IPS-18a (cell line): ENCODE measurements at regions not wholly inside any gene's neighbourhood (a gene's known extent, or its start where the extent isn't known, plus 50 kb on each side); places are given as distances from the start of the nearest gene placed in this dataset.

ENCODE experiments used
- H3K27ac ChIP-seq: one replicate; pipeline ENCODE4 v1.5.1; 2013; ENCODE audit warnings: low read length
- H3K27me3 ChIP-seq: one replicate; pipeline ENCODE4 v1.6.1; 2013; ENCODE audit warnings: mild to moderate bottlenecking, low read length; ENCODE audit not compliant: control insufficient read depth, insufficient read depth
- H3K36me3 ChIP-seq: one replicate; pipeline ENCODE4 v1.6.1; 2013; ENCODE audit warnings: low read depth, low read length; ENCODE audit not compliant: control insufficient read depth
- H3K4me1 ChIP-seq: one replicate; pipeline ENCODE4 v1.6.1; 2013; ENCODE audit warnings: low read depth, low read length; ENCODE audit not compliant: control insufficient read depth
- H3K4me3 ChIP-seq: one replicate; pipeline ENCODE4 v1.5.1; 2013; ENCODE audit warnings: low read length
- H3K9ac ChIP-seq: one replicate; pipeline ENCODE4 v1.6.1; 2013; ENCODE audit warnings: mild to moderate bottlenecking, low read length, moderate library complexity
- H3K9me3 ChIP-seq: one replicate; pipeline ENCODE4 v1.6.1; 2013; ENCODE audit warnings: low read depth, low read length; ENCODE audit not compliant: control insufficient read depth

DNA sequence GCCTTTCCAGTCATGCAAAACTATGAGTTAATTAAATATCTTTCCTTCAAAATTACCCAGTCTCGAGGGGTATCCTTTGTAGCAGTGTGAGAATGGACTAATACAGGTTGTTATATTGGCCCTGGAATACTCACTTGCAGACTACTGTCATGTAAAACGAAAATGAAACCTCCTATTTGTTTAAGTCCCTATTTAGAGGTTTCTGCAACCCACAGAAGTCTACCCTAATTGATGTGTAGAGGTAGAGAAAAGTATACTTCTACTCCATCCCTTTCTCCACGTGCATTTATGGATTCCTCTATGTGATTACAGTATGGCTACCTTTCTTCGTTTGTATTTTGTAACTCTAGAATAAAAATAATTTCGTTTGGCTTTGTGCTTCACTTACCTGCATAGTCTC lies 371.1 kb downstream of the FSCB start:
- no peaks in the 10 kb centered on the region for H3K9me3 ChIP-seq
- no peak overlapping the region for H3K9ac ChIP-seq
- no peaks in the 10 kb centered on the region for H3K27me3 ChIP-seq
- no peak overlapping the region for H3K27ac ChIP-seq
- peaks cover 2% of the 10 kb centered on the region for H3K4me1 ChIP-seq
- no peak overlapping the region for H3K4me3 ChIP-seq
- H3K36me3 ChIP-seq, result no peaks in the 10 kb centered on the region

DNA sequence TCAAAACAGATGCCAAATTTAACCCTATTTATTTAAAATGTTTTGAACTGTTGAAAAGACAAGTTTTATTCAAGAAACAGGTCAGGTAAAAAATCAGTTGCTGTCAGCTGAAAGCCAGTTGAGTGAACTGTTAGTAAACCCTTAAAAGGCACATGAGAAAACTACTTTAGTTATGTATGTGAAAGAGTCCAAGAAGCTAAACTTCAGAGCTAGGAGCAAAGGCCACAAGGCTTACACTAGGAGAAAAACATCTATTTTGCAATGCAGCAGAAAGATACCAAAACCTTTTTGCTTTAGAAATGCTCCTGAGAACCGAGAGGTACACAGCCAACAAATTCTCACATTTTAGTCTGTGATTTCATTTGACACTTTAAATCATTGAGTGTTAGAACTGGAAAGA lies 375.2 kb downstream of the FSCB start:
- no peak overlapping the region for H3K9ac ChIP-seq

DNA sequence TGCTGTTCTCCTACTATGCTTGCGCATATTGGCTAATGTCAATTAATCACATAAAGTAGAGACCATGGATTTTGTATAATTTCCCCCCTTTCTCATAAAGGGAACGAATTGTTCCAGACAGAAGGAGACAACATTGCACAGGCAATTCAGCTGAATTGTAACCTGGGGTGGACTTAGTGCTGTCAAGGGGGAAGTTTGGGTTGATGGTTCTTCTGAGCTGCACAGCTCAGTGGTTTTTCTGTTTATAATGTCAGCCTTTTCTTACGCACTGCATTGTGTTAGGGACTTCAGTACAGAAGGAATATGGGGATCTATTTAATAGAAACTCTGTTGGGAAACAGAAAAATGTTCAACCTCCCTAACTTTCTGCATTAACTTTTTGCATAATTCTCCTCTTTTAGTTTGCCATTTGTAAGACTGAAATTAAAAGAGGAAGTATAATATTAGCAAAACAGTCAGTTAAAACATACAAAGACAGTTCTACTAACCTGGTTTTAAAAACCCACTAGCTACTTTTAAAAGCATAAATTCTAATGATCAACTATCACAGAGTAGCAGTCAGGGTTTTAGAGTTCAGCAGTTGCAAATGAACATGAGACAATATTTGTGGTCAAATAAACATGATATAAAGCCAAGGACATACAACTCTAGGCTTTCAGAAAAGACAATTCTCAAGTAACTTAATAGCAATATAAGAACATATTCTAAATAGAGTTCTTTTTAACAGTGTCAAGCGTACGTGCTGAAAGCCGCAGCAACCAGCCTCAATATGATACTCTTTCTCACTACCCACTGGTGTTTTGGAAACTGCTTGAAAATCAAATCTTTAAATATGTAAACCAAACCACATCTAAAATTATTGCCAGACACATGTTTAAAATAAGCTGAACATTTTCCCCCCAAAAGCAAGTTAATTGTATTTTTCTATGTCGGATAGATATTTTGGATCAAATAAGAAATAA lies 393.0 kb downstream of the FSCB start:
- no peak overlapping the region for H3K4me3 ChIP-seq
- H3K27ac ChIP-seq, result no peak overlapping the region
- H3K4me1 ChIP-seq, result no peaks in the 10 kb centered on the region
- H3K36me3 ChIP-seq, result no peaks in the 10 kb centered on the region
- no peaks in the 10 kb centered on the region for H3K27me3 ChIP-seq
- H3K9me3 ChIP-seq, result peaks cover 2% of the 10 kb centered on the region
- no peak overlapping the region for H3K9ac ChIP-seq

More for the DNA sequence above, 375.2 kb downstream of the FSCB start:
- Histone ChIP-seq H3K27ac (no peak overlapping the region), H3K9me3 (no peaks in the 10 kb centered on the region), H3K27me3 (no peaks in the 10 kb centered on the region), H3K4me1 (no peaks in the 10 kb centered on the region), H3K4me3 (no peak overlapping the region), H3K36me3 (no peaks in the 10 kb centered on the region)

DNA sequence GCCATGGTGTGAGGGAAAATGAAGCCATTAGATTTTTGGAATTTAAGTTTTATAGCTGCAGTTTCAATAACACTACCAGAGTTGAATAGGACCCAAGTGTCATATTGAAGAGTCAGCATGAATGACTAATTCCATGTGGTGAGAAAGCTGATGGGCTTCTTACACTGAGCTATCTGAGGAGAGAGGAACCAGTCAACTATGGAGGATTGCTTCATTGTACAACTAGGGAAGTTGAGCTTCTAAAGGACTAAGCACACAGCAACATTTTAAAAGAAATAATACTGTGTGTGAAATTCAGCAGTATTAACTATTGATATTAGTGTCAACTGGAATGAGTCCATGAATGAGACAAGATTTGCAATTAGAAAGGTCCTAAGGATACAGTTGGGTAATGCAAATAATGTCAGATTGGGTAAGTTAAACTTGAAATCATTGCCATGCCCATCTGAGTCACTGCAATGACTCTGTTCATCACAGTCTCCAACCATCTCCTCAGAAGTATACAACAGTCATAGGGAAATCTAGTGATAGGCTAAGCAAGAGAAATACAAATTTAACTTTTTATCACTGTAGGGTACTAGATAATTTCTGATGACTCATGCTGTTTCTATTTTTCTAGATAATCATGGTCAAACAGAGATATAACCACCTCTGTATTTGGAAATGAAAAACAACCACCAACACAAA lies 394.2 kb downstream of the FSCB start:
- Histone ChIP-seq H3K9ac (no peak overlapping the region), H3K27me3 (no peaks in the 10 kb centered on the region), H3K9me3 (peaks cover 5% of the 10 kb centered on the region), H3K36me3 (no peaks in the 10 kb centered on the region), H3K27ac (no peak overlapping the region), H3K4me3 (no peak overlapping the region), H3K4me1 (no peaks in the 10 kb centered on the region)

DNA sequence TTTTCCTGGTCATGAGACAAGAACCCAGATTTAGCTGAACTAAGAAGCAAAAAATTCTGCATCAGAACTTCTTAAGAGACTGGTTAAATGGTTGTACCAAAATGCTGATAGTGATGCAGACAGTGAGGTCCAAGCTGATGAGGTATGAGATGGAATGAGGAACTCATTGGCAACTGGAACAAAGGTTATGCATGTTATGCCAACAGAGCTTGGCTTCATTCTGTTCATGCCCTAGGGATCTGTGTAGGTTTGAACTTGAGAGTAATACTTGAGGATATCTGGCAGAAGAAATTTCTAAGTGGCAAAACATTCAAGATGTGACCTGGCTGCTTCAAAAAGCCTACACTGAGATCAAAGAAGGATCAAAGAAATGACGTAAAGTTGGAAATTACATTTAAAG lies 398.0 kb downstream of the FSCB start:
- H3K4me1 ChIP-seq, result no peaks in the 10 kb centered on the region
- H3K9ac ChIP-seq, result no peak overlapping the region
- H3K27ac ChIP-seq, result no peak overlapping the region
- no peaks in the 10 kb centered on the region for H3K27me3 ChIP-seq
- H3K36me3 ChIP-seq, result no peaks in the 10 kb centered on the region
- no peak overlapping the region for H3K4me3 ChIP-seq
- H3K9me3 ChIP-seq, result peaks cover 14% of the 10 kb centered on the region

DNA sequence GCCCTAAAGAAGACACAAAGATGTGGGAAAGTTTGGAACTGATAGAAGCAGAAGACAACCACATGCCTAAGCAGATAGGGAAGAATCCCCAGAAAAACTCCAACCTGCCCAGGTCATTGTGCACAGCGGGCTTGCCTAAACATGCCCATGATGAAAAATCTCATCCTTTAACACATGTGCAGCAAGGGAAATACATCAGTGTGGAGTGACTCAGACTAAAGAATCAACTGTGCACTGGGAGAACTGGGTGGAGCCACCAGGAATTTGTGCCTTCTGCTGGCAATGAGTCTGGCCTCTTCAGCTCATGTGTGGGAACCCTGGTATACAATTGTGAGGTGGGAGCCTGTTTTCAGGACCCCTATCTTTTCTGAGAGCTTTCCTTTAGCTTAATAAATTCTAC lies 398.5 kb downstream of the FSCB start:
- Histone ChIP-seq H3K9ac (no peak overlapping the region), H3K9me3 (peaks cover 14% of the 10 kb centered on the region), H3K4me1 (no peaks in the 10 kb centered on the region), H3K4me3 (no peak overlapping the region), H3K27ac (no peak overlapping the region), H3K27me3 (no peaks in the 10 kb centered on the region), H3K36me3 (no peaks in the 10 kb centered on the region)

DNA sequence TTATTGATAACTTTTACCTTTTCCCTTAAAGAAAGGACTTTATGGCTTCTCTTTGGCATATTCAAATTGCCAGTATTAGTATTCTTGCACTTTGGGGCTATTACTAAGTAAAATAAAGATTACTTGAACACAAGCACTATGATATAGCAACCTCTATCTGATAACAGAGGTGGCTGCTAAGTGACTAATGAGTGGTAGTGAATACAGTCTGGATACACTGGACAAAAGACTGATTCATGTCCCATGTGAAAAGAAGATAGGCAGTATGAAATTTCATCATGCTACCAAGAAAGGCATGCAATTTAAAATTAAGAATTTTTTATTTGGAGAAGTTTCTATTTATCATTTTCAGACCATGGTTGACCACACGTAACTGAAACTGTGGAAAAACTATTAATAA lies 399.9 kb downstream of the FSCB start:
- Histone ChIP-seq H3K27me3 (no peaks in the 10 kb centered on the region), H3K9me3 (peaks cover 14% of the 10 kb centered on the region)

DNA sequence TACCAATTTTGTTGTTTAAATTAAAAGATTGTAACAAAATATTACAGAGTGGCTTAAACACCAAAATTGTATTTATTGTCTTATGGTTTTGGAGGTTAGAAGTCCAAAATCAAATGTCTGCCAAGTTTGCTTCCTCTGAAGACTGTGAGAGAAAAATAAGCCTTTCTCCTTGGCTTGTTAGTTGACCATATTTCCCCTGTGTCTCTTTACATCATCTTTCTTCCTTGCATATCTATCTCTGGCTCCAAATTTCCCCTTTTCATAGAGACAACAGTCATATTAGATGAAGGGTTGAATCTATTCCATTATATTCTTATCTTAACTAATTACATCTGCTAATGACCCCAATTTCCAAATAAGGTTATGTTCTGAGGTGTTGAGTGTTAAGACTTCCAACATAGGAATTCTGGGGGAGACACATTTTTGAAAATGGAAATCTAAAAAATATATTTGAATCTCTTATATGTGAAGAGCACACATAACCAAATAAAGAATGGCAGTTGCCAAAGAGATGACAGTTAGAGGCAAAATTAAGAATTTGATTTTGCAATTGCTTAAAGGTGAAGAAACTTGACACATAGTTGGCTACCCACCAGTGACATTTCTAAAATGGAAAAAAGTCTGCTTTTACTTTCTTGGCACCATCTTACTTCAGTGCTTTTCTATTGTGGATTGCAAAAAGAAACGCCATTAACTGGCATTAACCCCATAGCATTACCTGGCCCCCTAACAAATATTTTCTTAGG lies 407.2 kb downstream of the FSCB start:
- H3K9ac ChIP-seq, result no peak overlapping the region

More for the DNA sequence above, 399.9 kb downstream of the FSCB start:
- Histone ChIP-seq H3K9ac (no peak overlapping the region), H3K27ac (no peak overlapping the region), H3K36me3 (no peaks in the 10 kb centered on the region), H3K4me3 (no peak overlapping the region), H3K4me1 (no peaks in the 10 kb centered on the region)

DNA sequence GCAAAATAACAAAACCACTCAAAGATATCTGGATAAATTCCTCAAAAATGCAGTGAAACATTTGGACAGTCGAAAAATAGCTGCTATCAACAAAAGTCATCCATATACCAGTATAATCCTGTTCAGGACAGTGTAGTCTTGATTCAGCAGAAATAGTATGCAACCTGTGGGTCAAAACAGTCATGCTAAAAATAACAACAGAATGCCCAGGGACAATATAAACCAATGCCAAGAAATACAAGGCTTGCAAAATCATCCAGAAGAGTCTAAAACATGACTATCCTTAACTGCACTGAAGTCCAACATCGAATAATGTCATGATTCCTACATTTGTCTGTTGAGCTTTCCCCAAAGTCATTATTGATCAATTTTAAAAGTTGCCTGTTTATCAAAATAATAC lies 425.9 kb downstream of the FSCB start:
- no peaks in the 10 kb centered on the region for H3K36me3 ChIP-seq
- H3K9me3 ChIP-seq, result no peaks in the 10 kb centered on the region
- no peaks in the 10 kb centered on the region for H3K27me3 ChIP-seq
- no peaks in the 10 kb centered on the region for H3K4me1 ChIP-seq
- no peak overlapping the region for H3K27ac ChIP-seq
- no peak overlapping the region for H3K4me3 ChIP-seq
- H3K9ac ChIP-seq, result no peak overlapping the region

More for the DNA sequence above, 407.2 kb downstream of the FSCB start:
- Histone ChIP-seq H3K9me3 (no peaks in the 10 kb centered on the region), H3K4me3 (no peak overlapping the region), H3K36me3 (no peaks in the 10 kb centered on the region), H3K27me3 (no peaks in the 10 kb centered on the region), H3K4me1 (no peaks in the 10 kb centered on the region), H3K27ac (no peak overlapping the region)

DNA sequence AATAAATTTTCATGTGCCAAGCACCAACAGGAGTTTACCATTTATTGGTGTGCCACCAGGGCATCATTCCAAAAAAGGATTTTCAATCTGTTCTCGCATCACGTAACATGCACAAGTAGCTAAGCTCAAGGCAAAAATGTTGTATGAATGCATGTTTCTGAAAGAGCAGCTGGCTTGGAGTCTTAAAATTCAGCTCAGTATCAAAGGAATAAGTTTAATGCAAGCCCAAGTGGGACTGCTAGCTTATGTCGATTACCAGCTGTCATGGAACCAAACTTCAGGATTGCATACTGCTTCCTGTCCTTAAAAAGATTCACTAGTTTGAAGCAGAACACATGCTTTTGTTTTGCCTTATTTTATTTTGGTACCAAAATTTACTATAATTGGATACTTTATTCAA lies 437.0 kb downstream of the FSCB start:
- Histone ChIP-seq H3K4me1 (no peaks in the 10 kb centered on the region), H3K9me3 (no peaks in the 10 kb centered on the region), H3K4me3 (no peak overlapping the region), H3K36me3 (no peaks in the 10 kb centered on the region), H3K9ac (no peak overlapping the region), H3K27ac (no peak overlapping the region), H3K27me3 (no peaks in the 10 kb centered on the region)

DNA sequence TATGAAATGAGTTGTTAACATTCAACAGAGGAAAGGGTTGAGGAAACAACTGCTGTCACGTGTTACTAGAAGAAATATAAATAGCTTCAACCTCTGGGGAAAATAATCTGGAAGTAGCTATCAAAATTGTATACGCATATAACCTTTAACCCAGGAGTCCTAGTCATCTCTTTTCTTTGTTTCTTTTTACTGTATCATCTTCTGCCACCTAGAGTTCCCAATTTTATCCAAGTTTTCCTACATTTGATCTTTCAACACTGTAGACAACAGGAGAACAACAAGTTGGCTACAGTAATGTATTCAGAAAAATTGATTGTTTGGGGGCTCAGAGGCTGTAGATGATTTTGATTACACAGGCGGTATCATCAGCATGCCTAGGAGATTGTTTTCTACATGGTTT lies 453.7 kb downstream of the FSCB start:
- Histone ChIP-seq H3K9ac (no peak overlapping the region), H3K27ac (no peak overlapping the region), H3K4me3 (no peak overlapping the region), H3K36me3 (no peaks in the 10 kb centered on the region), H3K4me1 (no peaks in the 10 kb centered on the region), H3K9me3 (no peaks in the 10 kb centered on the region), H3K27me3 (no peaks in the 10 kb centered on the region)
